Naive thymus-derived CD4-positive, alpha-beta T cell (primary cell): ENCODE measurements at regions not wholly inside any gene's neighbourhood (a gene's known extent, or its start where the extent isn't known, plus 50 kb on each side); places are given as distances from the start of the nearest gene placed in this dataset.
"Not testable (repeated sequence)": the region's sequence is repeated elsewhere in the genome, so short reads cannot be mapped to it uniquely, and the experiment has no call there.

Experiments used
- ATAC-seq: fragments of 150-1000 bp; cut with Tn5 transposase; 2 replicates; pipeline ENCODE4 v1.10.0; 2021; ENCODE audit warnings: mild to moderate bottlenecking, moderate library complexity
- CTCF ChIA-PET: fragments of 350-600 bp; sonication (Branson Sonifier 250); formaldehyde crosslinking; loops from one replicate; lab custom pipeline; 2021; ENCODE audit warnings: antibody characterized with exemption; lab: Charles Lee
- POLR2A ChIA-PET: fragments of 350-600 bp; sonication (Branson Sonifier 250); formaldehyde crosslinking; loops from one replicate; lab custom pipeline; 2021; ENCODE audit warnings: antibody characterized with exemption, inconsistent platforms; lab: Charles Lee
- DNase-seq, 9 donors: peaks; one replicate each; pipeline versions ENCODE4 v3.0.0 to v3.0.0-alpha.2; 2020 to 2022; ENCODE audit warnings: mixed read lengths in 1 of 9
- H3K27ac ChIP-seq: one replicate; pipeline ENCODE4 v1.7.0; 2013; ENCODE audit warnings: mild to moderate bottlenecking, low read depth, low read length, moderate library complexity
- H3K27me3 ChIP-seq, 2 donors: one replicate each; pipeline ENCODE4 v1.7.0; 2013; ENCODE audit warnings: low read length in 2 of 2, mild to moderate bottlenecking in 2 of 2, moderate library complexity in 2 of 2; ENCODE audit not compliant: control insufficient read depth in 2 of 2, insufficient read depth in 2 of 2
- H3K36me3 ChIP-seq, 3 experiments: 1 replicate in 2 of 3; 2 replicates in 1 of 3; pipeline ENCODE4 v1.7.0; 2013; ENCODE audit warnings: low read length in 3 of 3, mild to moderate bottlenecking in 3 of 3, moderate library complexity in 1 of 3; ENCODE audit not compliant: insufficient read depth in 3 of 3, control insufficient read depth in 2 of 3
- H3K4me1 ChIP-seq, 2 donors: one replicate each; pipeline ENCODE4 v1.7.0; 2013; ENCODE audit warnings: low read length in 2 of 2, mild to moderate bottlenecking in 2 of 2, moderate library complexity in 1 of 2; ENCODE audit not compliant: control insufficient read depth in 2 of 2, insufficient read depth in 2 of 2
- H3K4me3 ChIP-seq: 2 replicates; pipeline ENCODE4 v1.7.0; 2013; ENCODE audit warnings: mild to moderate bottlenecking, low read length
- H3K9me3 ChIP-seq, 3 experiments: 1 replicate in 2 of 3; 2 replicates in 1 of 3; pipeline ENCODE4 v1.7.0; 2013; ENCODE audit warnings: low read length in 3 of 3; ENCODE audit not compliant: control insufficient read depth in 2 of 3
- H3K27ac Mint-ChIP-seq, 9 donors: one replicate each; pipeline ENCODE4 v1.8.0; 2020 to 2022; ENCODE audit warnings: mixed read lengths in 9 of 9, mild to moderate bottlenecking in 8 of 9, moderate library complexity in 5 of 9, inconsistent platforms in 2 of 9
- H3K27me3 Mint-ChIP-seq, 5 donors: one replicate each; pipeline ENCODE4 v1.8.0; 2021 to 2022; ENCODE audit warnings: mixed read lengths in 5 of 5, mild to moderate bottlenecking in 1 of 5
- H3K36me3 Mint-ChIP-seq, 5 donors: one replicate each; pipeline ENCODE4 v1.8.0; 2020 to 2022; ENCODE audit warnings: mixed read lengths in 5 of 5, mild to moderate bottlenecking in 3 of 5, inconsistent platforms in 1 of 5
- H3K4me1 Mint-ChIP-seq, 7 donors: one replicate each; pipeline ENCODE4 v1.8.0; 2020 to 2022; ENCODE audit warnings: mixed read lengths in 7 of 7, mild to moderate bottlenecking in 3 of 7, inconsistent platforms in 1 of 7
- H3K4me3 Mint-ChIP-seq, 10 donors: one replicate each; pipeline ENCODE4 v1.8.0; 2020 to 2022; ENCODE audit warnings: mild to moderate bottlenecking in 10 of 10, mixed read lengths in 10 of 10, moderate library complexity in 6 of 10, inconsistent platforms in 2 of 10
- H3K9me3 Mint-ChIP-seq, 11 donors: one replicate each; pipeline ENCODE4 v1.8.0; 2020 to 2022; ENCODE audit warnings: mixed read lengths in 11 of 11, mild to moderate bottlenecking in 4 of 11, inconsistent platforms in 1 of 11, moderate library complexity in 1 of 11
- intact Hi-C, 2 donors: fragments of 100-400 bp; cut with micrococcal nuclease; formaldehyde crosslinking; loops; one replicate each; pipeline ENCODE4 v1.15.1; 2023

- H3K27ac Mint-ChIP-seq, result no peak overlapping the region
- intact Hi-C loops, result no loop called here
- no peak overlapping the region for H3K4me3 ChIP-seq
- H3K4me1 Mint-ChIP-seq, result no peaks in the 10 kb centered on the region
- H3K27me3 ChIP-seq, result no peaks in the 10 kb centered on the region
- CTCF ChIA-PET, result no interaction called here
- POLR2A ChIA-PET, result no interaction called here
- H3K36me3 Mint-ChIP-seq, result peaks cover 2 to 23% (median 17%) of the 10 kb centered on the region in 5 donors
- H3K4me3 Mint-ChIP-seq, result no peak overlapping the region
- peaks cover 0 to 10% (median 0%) of the 10 kb centered on the region in 3 experiments for H3K9me3 ChIP-seq
- no peaks in the 10 kb centered on the region for H3K4me1 ChIP-seq
- DNase-seq (no peak), ATAC-seq (no peak)
- no peaks in the 10 kb centered on the region for H3K36me3 ChIP-seq
- no peak overlapping the region for H3K27ac ChIP-seq
- peaks cover 15 to 53% (median 21%) of the 10 kb centered on the region in 11 donors for H3K9me3 Mint-ChIP-seq
- H3K27me3 Mint-ChIP-seq, result no peaks in the 10 kb centered on the region
Measured at GRCh38 chr1:181251001-181251712, 162.7 kb downstream of the IER5 start.

- Histone ChIP-seq H3K36me3 (no peaks in the 10 kb centered on the region), H3K9me3 (peaks cover 0 to 10% (median 0%) of the 10 kb centered on the region in 3 experiments), H3K27ac (no peak overlapping the region), H3K4me1 (no peaks in the 10 kb centered on the region), H3K4me3 (no peak overlapping the region), H3K27me3 (no peaks in the 10 kb centered on the region)
- no peaks in the 10 kb centered on the region for H3K4me1 Mint-ChIP-seq
- peaks cover 0 to 21% (median 14%) of the 10 kb centered on the region in 5 donors for H3K36me3 Mint-ChIP-seq
- ChIA-PET POLR2A (no interaction called here), CTCF (no interaction called here)
- intact Hi-C loops, result no loop called here
- H3K27me3 Mint-ChIP-seq, result no peaks in the 10 kb centered on the region
- DNase-seq, result no peak
- peaks cover 11 to 47% (median 20%) of the 10 kb centered on the region in 11 donors for H3K9me3 Mint-ChIP-seq
- ATAC-seq, result no peak
- H3K27ac Mint-ChIP-seq, result no peak overlapping the region
- H3K4me3 Mint-ChIP-seq, result no peak overlapping the region
Measured at GRCh38 chr1:181251713-181252075, 163.2 kb downstream of the IER5 start.

DNA sequence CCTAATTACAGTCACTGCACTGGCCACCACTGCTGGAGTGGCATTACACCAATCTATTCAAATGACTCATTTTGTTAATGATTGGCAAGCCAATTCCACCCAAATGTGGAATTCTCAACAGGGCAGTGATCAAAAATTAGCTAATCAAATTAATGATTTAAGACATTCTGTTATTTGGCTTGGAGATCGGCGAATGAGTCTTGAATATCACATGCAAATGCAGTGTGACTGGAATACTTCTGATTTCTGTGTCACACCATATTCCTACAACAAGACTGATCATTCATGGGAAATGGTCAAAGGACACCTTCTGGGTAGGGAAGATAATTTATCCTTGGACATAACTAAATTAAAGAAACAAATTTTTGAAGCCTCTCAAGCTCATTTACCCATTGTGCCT is 165.1 kb downstream of the IER5 start:
- intact Hi-C loops, POLR2A ChIA-PET: not testable (repeated sequence)

DNA sequence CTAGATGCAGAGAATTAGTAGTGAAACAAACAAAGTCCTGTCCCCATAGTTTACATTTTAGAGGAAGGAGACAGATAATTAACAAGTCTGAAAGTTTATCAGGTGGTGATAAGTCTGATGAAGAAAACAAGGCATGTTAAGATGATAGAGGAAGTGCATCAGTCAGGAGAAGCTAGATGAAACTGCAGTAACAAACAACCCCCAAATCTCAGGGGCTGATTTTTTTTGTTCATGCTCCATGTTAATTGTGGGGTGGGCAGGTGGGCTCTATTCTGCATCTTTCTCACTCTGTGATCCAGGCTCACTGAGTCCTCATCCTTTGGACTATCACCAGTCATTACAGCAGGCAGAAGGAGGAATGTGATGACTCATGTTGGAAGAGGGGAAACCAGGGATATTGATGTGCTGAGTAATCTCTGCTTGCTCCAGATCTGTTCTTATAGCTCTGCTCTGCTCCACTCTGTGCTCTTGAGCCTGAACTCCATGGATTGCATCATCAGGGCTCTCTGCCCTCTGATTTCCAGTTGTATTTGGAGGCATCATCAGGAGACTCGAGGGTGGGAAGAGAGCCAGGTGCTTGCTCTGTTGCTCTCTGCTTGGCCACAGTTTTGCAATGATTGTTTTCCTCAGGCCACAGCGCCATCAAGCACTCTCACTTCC is 166.9 kb downstream of the IER5 start:
- no peak overlapping the region for H3K27ac ChIP-seq
- CTCF ChIA-PET, result no interaction called here
- DNase-seq (no peak), ATAC-seq (no peak)
- intact Hi-C loops, result no loop called here
- peaks cover 0 to 4% (median 0%) of the 10 kb centered on the region in 3 experiments for H3K9me3 ChIP-seq
- H3K27me3 Mint-ChIP-seq, result peaks cover 0 to 6% (median 0%) of the 10 kb centered on the region in 5 donors
- peak overlapping the region in 1 of 9 donors; percentile 43 for H3K27ac Mint-ChIP-seq
- no peaks in the 10 kb centered on the region for H3K27me3 ChIP-seq
- H3K4me1 Mint-ChIP-seq, result peaks cover 0 to 2% (median 0%) of the 10 kb centered on the region in 7 donors
- POLR2A ChIA-PET, result no interaction called here
- no peaks in the 10 kb centered on the region for H3K36me3 ChIP-seq
- no peak overlapping the region for H3K4me3 Mint-ChIP-seq
- peaks cover 0 to 29% (median 11%) of the 10 kb centered on the region in 11 donors for H3K9me3 Mint-ChIP-seq
- H3K36me3 Mint-ChIP-seq, result peaks cover 0 to 10% (median 3%) of the 10 kb centered on the region in 5 donors
- no peaks in the 10 kb centered on the region for H3K4me1 ChIP-seq
- H3K4me3 ChIP-seq, result no peak overlapping the region

More for the DNA sequence above, 165.1 kb downstream of the IER5 start:
- DNase-seq, H3K4me3 Mint-ChIP-seq, H3K4me3 ChIP-seq, H3K4me1 Mint-ChIP-seq, H3K27ac ChIP-seq, H3K4me1 ChIP-seq, H3K27me3 Mint-ChIP-seq, H3K36me3 ChIP-seq, H3K9me3 ChIP-seq, H3K27ac Mint-ChIP-seq, ATAC-seq, CTCF ChIA-PET, H3K27me3 ChIP-seq, H3K36me3 Mint-ChIP-seq: not testable (repeated sequence)
- H3K9me3 Mint-ChIP-seq, result peaks cover 0 to 31% (median 11%) of the 10 kb centered on the region in 11 donors

GRCh38 chr1:181257117-181257516 is 168.6 kb downstream of the IER5 start:
- Histone ChIP-seq H3K27ac (no peak overlapping the region), H3K27me3 (no peaks in the 10 kb centered on the region), H3K4me1 (no peaks in the 10 kb centered on the region), H3K36me3 (no peaks in the 10 kb centered on the region), H3K4me3 (no peak overlapping the region), H3K9me3 (peaks cover 0 to 4% (median 0%) of the 10 kb centered on the region in 3 experiments)
- Mint-ChIP-seq H3K4me3 (no peak overlapping the region), H3K4me1 (peaks cover 0 to 2% (median 0%) of the 10 kb centered on the region in 7 donors), H3K9me3 (peaks cover 0 to 29% (median 11%) of the 10 kb centered on the region in 11 donors), H3K36me3 (peaks cover 0 to 10% (median 3%) of the 10 kb centered on the region in 5 donors), H3K27me3 (peaks cover 0 to 12% (median 0%) of the 10 kb centered on the region in 5 donors), H3K27ac (no peak overlapping the region)
- ChIA-PET POLR2A (interaction anchor here (0.6 kb wide), 1 partner anchor 8 kb away, joined by 3 read pairs; no protein-coding TSS in a partner anchor), CTCF (no interaction called here)
- intact Hi-C loops, result no loop called here
- no peak for ATAC-seq
- no peak for DNase-seq

- intact Hi-C loops, result no loop called here
Measured at GRCh38 chr1:181259026-181259745, 170.7 kb downstream of the IER5 start.

More at GRCh38 chr1:181259026-181259745, 170.7 kb downstream of the IER5 start:
- Histone ChIP-seq H3K4me1 (no peaks in the 10 kb centered on the region), H3K27me3 (no peaks in the 10 kb centered on the region), H3K27ac (no peak overlapping the region), H3K36me3 (no peaks in the 10 kb centered on the region), H3K4me3 (no peak overlapping the region), H3K9me3 (peaks cover 0 to 4% (median 0%) of the 10 kb centered on the region in 3 experiments)
- no peak overlapping the region for H3K4me3 Mint-ChIP-seq
- H3K9me3 Mint-ChIP-seq, result peaks cover 0 to 20% (median 11%) of the 10 kb centered on the region in 11 donors
- ChIA-PET CTCF (interaction anchor here (0.9 kb wide), 1 partner anchor 172 kb away, joined by 3 read pairs; no protein-coding TSS in a partner anchor), POLR2A (no interaction called here)
- DNase-seq, result no peak
- H3K27ac Mint-ChIP-seq, result no peak overlapping the region
- peaks cover 0 to 12% (median 0%) of the 10 kb centered on the region in 5 donors for H3K27me3 Mint-ChIP-seq
- peaks cover 0 to 2% (median 0%) of the 10 kb centered on the region in 7 donors for H3K4me1 Mint-ChIP-seq
- H3K36me3 Mint-ChIP-seq, result peaks cover 0 to 10% (median 0%) of the 10 kb centered on the region in 5 donors
- ATAC-seq, result no peak
